ENCODE measurements at regions not wholly inside any gene's neighbourhood (a gene's known extent, or its start where the extent isn't known, plus 50 kb on each side); places are given as distances from the start of the nearest gene placed in this dataset.

GRCh38 chr7:46191776-46192175, 270.7 kb upstream of the IGFBP3 start:
- DNase-seq (ENCODE audit: low spot score) (peak; percentile 28), FAIRE-seq (no peak)

- no peak for FAIRE-seq
- DNase-seq (ENCODE audit: low spot score), result no peak
Observed at GRCh38 chr7:46191296-46191695, 270.2 kb upstream of the IGFBP3 start.

- DNase-seq (ENCODE audit: low spot score) (no peak), FAIRE-seq (no peak)
Observed at GRCh38 chr7:46189255-46189790, 268.3 kb upstream of the IGFBP3 start.

GRCh38 chr7:46186131-46186530, 265.1 kb upstream of the IGFBP3 start:
- FAIRE-seq, result no peak
- DNase-seq (ENCODE audit: low spot score), result no peak

GRCh38 chr7:46179061-46179610, 258.1 kb upstream of the IGFBP3 start:
- no peak for FAIRE-seq

GRCh38 chr7:46178661-46179060, 257.6 kb upstream of the IGFBP3 start:
- FAIRE-seq (peak; percentile 89), DNase-seq (ENCODE audit: low spot score) (peak; percentile 58)

More at GRCh38 chr7:46179061-46179610, 258.1 kb upstream of the IGFBP3 start:
- DNase-seq (ENCODE audit: low spot score), result no peak

GRCh38 chr7:46177821-46178220, 256.7 kb upstream of the IGFBP3 start:
- DNase-seq (ENCODE audit: low spot score) (no peak), FAIRE-seq (no peak)

- peak; percentile 30 for FAIRE-seq
- DNase-seq (ENCODE audit: low spot score), result peak; percentile 59
Observed at GRCh38 chr7:46175221-46175620, 254.1 kb upstream of the IGFBP3 start.

GRCh38 chr7:46174196-46174580, 253.1 kb upstream of the IGFBP3 start:
- DNase-seq (ENCODE audit: low spot score) (no peak), FAIRE-seq (no peak)

- FAIRE-seq (no peak), DNase-seq (ENCODE audit: low spot score) (no peak)
Observed at GRCh38 chr7:46173476-46174195, 252.6 kb upstream of the IGFBP3 start.

GRCh38 chr7:46170792-46171191, 249.7 kb upstream of the IGFBP3 start:
- no peak for FAIRE-seq
- no peak for DNase-seq (ENCODE audit: low spot score)

GRCh38 chr7:46170021-46170420, 248.9 kb upstream of the IGFBP3 start:
- no peak for DNase-seq (ENCODE audit: low spot score)
- no peak for FAIRE-seq

GRCh38 chr7:46169384-46169755, 248.3 kb upstream of the IGFBP3 start:
- no peak for FAIRE-seq
- DNase-seq (ENCODE audit: low spot score), result no peak

GRCh38 chr7:46168671-46169383, 247.8 kb upstream of the IGFBP3 start:
- peak; percentile 35 for DNase-seq (ENCODE audit: low spot score)
- FAIRE-seq, result no peak

- no peak for FAIRE-seq
- no peak for DNase-seq (ENCODE audit: low spot score)
Observed at GRCh38 chr7:46168231-46168630, 247.2 kb upstream of the IGFBP3 start.

- peak; percentile 77 for DNase-seq (ENCODE audit: low spot score)
Observed at GRCh38 chr7:46165276-46165675, 244.2 kb upstream of the IGFBP3 start.

GRCh38 chr7:46164629-46165028, 243.6 kb upstream of the IGFBP3 start:
- FAIRE-seq (no peak), DNase-seq (ENCODE audit: low spot score) (no peak)

More at GRCh38 chr7:46165276-46165675, 244.2 kb upstream of the IGFBP3 start:
- FAIRE-seq, result peak; percentile 76

- FAIRE-seq (no peak), DNase-seq (ENCODE audit: low spot score) (no peak)
Observed at GRCh38 chr7:46163246-46163645, 242.2 kb upstream of the IGFBP3 start.

GRCh38 chr7:46162609-46163008, 241.5 kb upstream of the IGFBP3 start:
- peak; percentile 81 for DNase-seq (ENCODE audit: low spot score)
- FAIRE-seq, result peak; percentile 39

- FAIRE-seq (peak; percentile 99), DNase-seq (ENCODE audit: low spot score) (peak; percentile 98)
Observed at GRCh38 chr7:46160861-46161260, 239.8 kb upstream of the IGFBP3 start.

GRCh38 chr7:46157931-46158330, 236.9 kb upstream of the IGFBP3 start:
- no peak for DNase-seq (ENCODE audit: low spot score)
- FAIRE-seq, result no peak

GRCh38 chr7:46157404-46157803, 236.3 kb upstream of the IGFBP3 start:
- no peak for FAIRE-seq
- DNase-seq (ENCODE audit: low spot score), result no peak
